ENCODE measurements at regions not wholly inside any gene's neighbourhood (a gene's known extent, or its start where the extent isn't known, plus 50 kb on each side); places are given as distances from the start of the nearest gene placed in this dataset.

DNA sequence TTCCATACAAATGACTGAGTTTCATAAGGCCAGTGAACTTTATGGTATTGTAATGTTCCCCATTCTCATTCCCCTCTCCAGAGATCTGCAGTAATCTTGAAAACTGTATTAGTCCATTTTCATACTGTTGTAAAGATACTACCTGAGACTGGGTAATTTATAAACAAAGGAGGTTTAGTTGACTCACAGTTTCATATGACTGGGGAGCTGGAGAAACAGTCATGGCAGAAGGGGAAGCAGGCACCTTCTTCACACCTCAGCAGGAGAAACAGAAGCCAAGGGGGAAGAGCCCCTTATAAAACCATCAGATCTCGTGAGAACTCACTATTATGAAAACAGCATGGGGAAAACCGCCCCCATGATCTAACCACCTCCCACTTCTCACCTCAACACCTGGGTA lies 318.7 kb upstream of the KLF12 start:
- TF ChIP-seq CREB1 (IDR thresholded peaks at IDR 0.05; ENCODE audit: low read depth) (no peak), EGR1 (IDR thresholded peaks at IDR 0.05) (no peak)
- TF ChIP-seq, protein P1, sequence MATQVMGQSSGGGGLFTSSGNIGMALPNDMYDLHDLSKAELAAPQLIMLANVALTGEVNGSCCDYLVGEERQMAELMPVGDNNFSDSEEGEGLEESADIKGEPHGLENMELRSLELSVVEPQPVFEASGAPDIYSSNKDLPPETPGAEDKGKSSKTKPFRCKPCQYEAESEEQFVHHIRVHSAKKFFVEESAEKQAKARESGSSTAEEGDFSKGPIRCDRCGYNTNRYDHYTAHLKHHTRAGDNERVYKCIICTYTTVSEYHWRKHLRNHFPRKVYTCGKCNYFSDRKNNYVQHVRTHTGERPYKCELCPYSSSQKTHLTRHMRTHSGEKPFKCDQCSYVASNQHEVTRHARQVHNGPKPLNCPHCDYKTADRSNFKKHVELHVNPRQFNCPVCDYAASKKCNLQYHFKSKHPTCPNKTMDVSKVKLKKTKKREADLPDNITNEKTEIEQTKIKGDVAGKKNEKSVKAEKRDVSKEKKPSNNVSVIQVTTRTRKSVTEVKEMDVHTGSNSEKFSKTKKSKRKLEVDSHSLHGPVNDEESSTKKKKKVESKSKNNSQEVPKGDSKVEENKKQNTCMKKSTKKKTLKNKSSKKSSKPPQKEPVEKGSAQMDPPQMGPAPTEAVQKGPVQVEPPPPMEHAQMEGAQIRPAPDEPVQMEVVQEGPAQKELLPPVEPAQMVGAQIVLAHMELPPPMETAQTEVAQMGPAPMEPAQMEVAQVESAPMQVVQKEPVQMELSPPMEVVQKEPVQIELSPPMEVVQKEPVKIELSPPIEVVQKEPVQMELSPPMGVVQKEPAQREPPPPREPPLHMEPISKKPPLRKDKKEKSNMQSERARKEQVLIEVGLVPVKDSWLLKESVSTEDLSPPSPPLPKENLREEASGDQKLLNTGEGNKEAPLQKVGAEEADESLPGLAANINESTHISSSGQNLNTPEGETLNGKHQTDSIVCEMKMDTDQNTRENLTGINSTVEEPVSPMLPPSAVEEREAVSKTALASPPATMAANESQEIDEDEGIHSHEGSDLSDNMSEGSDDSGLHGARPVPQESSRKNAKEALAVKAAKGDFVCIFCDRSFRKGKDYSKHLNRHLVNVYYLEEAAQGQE (IDR thresholded peaks at IDR 0.05; ENCODE audit: low read depth): no peak

All from Ishikawa (cell line).